ENCODE measurements at regions not wholly inside any gene's neighbourhood (a gene's known extent, or its start where the extent isn't known, plus 50 kb on each side); places are given as distances from the start of the nearest gene placed in this dataset.

GRCh38 chr11:22065472-22065871 is 127.4 kb upstream of the ANO5 start:
- Histone ChIP-seq H3K4me3 (no peak overlapping the region), H3K27ac (no peak overlapping the region), H3K9me3 (peaks cover 35% of the 10 kb centered on the region), H4K20me1 (no peaks in the 10 kb centered on the region), H3K27me3 (no peaks in the 10 kb centered on the region), H3K4me1 (no peaks in the 10 kb centered on the region), H3K9ac (no peak overlapping the region), H3K36me3 (no peaks in the 10 kb centered on the region), H3K4me2 (no peak overlapping the region)
- no peak for TF ChIP-seq Cebpa-rat (IDR thresholded peaks at IDR 0.05)

- Histone ChIP-seq H3K9me3 (peaks cover 29% of the 10 kb centered on the region), H3K4me3 (no peak overlapping the region), H4K20me1 (no peaks in the 10 kb centered on the region), H3K9ac (no peak overlapping the region), H3K4me2 (no peak overlapping the region), H3K36me3 (no peaks in the 10 kb centered on the region), H3K27me3 (no peaks in the 10 kb centered on the region), H3K4me1 (no peaks in the 10 kb centered on the region), H3K27ac (no peak overlapping the region)
- no peak for TF ChIP-seq Cebpa-rat (IDR thresholded peaks at IDR 0.05)
Measured at GRCh38 chr11:22069844-22070243, 123.0 kb upstream of the ANO5 start.

- no peaks in the 10 kb centered on the region for H3K9me3 ChIP-seq
- no peaks in the 10 kb centered on the region for H4K20me1 ChIP-seq
- H3K4me1 ChIP-seq = no peaks in the 10 kb centered on the region
- no peak overlapping the region for H3K27ac ChIP-seq
- TF ChIP-seq Cebpa-rat (IDR thresholded peaks at IDR 0.05) = no peak
- H3K9ac ChIP-seq = no peak overlapping the region
- H3K27me3 ChIP-seq = no peaks in the 10 kb centered on the region
- H3K4me3 ChIP-seq = no peak overlapping the region
- H3K4me2 ChIP-seq = no peak overlapping the region
- H3K36me3 ChIP-seq = no peaks in the 10 kb centered on the region
Measured at GRCh38 chr11:22076271-22076930, 116.5 kb upstream of the ANO5 start.

DNA sequence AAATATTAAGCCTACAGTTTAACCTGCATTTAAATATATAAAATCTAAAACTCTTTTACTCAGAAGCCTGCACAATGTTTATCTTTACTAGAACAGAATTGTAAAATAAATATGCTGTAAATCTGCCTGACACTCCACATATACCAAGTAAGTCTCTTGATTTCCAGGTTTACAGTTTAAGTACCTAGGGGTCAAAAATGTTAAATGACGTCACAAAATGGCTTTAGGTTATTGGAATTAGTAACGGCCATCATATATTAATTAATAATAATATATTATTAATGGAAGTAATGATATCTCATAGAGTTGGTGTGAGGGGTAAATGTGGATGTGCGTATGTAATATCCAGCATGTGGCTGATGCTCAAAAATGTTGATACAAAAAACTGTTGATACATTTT is 114.8 kb upstream of the ANO5 start:
- Histone ChIP-seq H3K9ac (no peak overlapping the region), H3K27me3 (no peaks in the 10 kb centered on the region)

DNA sequence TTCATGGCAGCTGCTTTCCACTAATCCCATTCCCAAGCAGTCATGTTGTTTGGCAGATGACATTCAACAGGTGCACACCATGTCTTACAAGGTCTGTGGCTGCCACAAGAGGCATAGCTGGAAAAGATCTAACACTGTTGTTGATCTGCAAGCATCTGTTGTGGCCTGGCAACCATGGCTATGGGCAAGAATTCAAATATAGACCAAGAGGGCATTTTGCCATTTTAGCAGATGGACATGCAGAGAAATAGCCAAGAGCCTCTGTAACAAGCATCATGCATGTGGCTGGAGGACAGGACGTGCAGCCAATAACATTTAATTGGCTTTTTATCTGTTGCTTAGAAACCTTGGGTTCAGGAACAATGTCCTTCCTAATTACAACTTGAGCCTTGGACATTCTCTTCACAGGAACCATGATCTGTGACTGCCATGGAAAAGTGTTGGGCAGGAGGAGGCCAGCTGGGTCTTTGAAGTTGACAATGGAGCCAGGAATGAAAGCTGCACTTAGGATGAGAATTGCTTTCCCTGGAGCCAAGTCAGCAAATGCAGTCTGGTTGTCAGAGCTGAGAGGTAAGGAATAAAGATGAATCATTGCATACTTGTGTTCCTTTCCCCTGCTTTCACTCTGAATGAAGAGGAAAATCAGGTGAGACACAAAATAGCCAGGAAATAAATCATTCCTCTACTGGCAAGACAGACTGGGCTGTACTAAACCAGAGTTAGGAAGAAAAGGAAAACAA is 113.6 kb upstream of the ANO5 start:
- Histone ChIP-seq H3K9ac (no peak overlapping the region), H3K4me2 (no peak overlapping the region), H3K27ac (no peak overlapping the region), H3K36me3 (no peaks in the 10 kb centered on the region), H3K4me1 (peaks cover 21% of the 10 kb centered on the region), H3K4me3 (no peak overlapping the region), H3K9me3 (peaks cover 8% of the 10 kb centered on the region; the same call in 1 of the 2 replicates), H4K20me1 (no peaks in the 10 kb centered on the region), H3K27me3 (no peaks in the 10 kb centered on the region)
- TF ChIP-seq Cebpa-rat (IDR thresholded peaks at IDR 0.05) = no peak

More for the DNA sequence above, 114.8 kb upstream of the ANO5 start:
- peaks cover 8% of the 10 kb centered on the region; the same call in 1 of the 2 replicates for H3K9me3 ChIP-seq
- no peak for TF ChIP-seq Cebpa-rat (IDR thresholded peaks at IDR 0.05)
- no peak overlapping the region for H3K4me2 ChIP-seq
- no peaks in the 10 kb centered on the region for H4K20me1 ChIP-seq
- H3K36me3 ChIP-seq = no peaks in the 10 kb centered on the region
- no peak overlapping the region for H3K4me3 ChIP-seq
- H3K4me1 ChIP-seq = peaks cover 10% of the 10 kb centered on the region
- no peak overlapping the region for H3K27ac ChIP-seq

DNA sequence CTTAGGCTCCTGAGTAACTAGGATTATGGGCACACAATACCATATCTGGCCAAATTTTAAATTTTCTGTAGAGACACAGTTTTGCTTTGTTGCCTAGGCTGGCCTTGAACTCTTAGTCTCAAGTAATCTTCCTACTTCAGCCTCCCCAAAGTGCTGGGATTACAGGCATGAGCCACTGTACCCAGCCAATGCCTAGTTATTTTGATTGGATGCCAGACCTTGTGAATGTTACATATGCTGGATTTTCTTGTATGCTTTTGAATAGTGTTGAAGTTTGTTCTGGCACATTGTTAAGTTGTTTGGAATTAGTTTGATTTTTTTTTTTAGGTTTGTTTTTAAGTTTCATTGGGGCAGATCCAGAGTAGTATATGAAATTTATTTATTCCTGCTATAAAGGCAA is 110.7 kb upstream of the ANO5 start:
- H3K27me3 ChIP-seq = no peaks in the 10 kb centered on the region
- no peaks in the 10 kb centered on the region for H3K36me3 ChIP-seq
- H3K4me2 ChIP-seq = peak overlapping the region; percentile 42
- H3K9me3 ChIP-seq = peaks cover 9% of the 10 kb centered on the region; the same call in 1 of the 2 replicates
- no peak for TF ChIP-seq Cebpa-rat (IDR thresholded peaks at IDR 0.05)
- H3K9ac ChIP-seq = no peak overlapping the region
- H3K4me3 ChIP-seq = no peak overlapping the region
- no peaks in the 10 kb centered on the region for H4K20me1 ChIP-seq
- no peak overlapping the region; the same call in 1 of the 2 replicates for H3K27ac ChIP-seq
- peaks cover 46% of the 10 kb centered on the region for H3K4me1 ChIP-seq

- TF ChIP-seq Cebpa-rat (IDR thresholded peaks at IDR 0.05) = no peak
- H3K9ac ChIP-seq = no peak overlapping the region
- no peaks in the 10 kb centered on the region for H3K36me3 ChIP-seq
- H3K27ac ChIP-seq = no peak overlapping the region; the same call in 1 of the 2 replicates
- peak overlapping the region; percentile 42 for H3K4me2 ChIP-seq
- peaks cover 46% of the 10 kb centered on the region for H3K4me1 ChIP-seq
- H3K27me3 ChIP-seq = no peaks in the 10 kb centered on the region
- peaks cover 15% of the 10 kb centered on the region for H3K9me3 ChIP-seq
- H4K20me1 ChIP-seq = no peaks in the 10 kb centered on the region
- no peak overlapping the region for H3K4me3 ChIP-seq
Measured at GRCh38 chr11:22082788-22083187, 110.1 kb upstream of the ANO5 start.

GRCh38 chr11:22084056-22084455 is 108.8 kb upstream of the ANO5 start:
- H3K4me2 ChIP-seq = peak overlapping the region; percentile 72
- peak overlapping the region; percentile 80 for H3K27ac ChIP-seq
- H3K4me3 ChIP-seq = peak overlapping the region; percentile 20; the same call in 1 of the 2 replicates
- H4K20me1 ChIP-seq = no peaks in the 10 kb centered on the region
- H3K9me3 ChIP-seq = peaks cover 26% of the 10 kb centered on the region
- peak overlapping the region; percentile 49; the same call in 1 of the 2 replicates for H3K9ac ChIP-seq
- H3K36me3 ChIP-seq = no peaks in the 10 kb centered on the region
- no peak for TF ChIP-seq Cebpa-rat (IDR thresholded peaks at IDR 0.05)
- H3K4me1 ChIP-seq = peaks cover 46% of the 10 kb centered on the region
- no peaks in the 10 kb centered on the region for H3K27me3 ChIP-seq

DNA sequence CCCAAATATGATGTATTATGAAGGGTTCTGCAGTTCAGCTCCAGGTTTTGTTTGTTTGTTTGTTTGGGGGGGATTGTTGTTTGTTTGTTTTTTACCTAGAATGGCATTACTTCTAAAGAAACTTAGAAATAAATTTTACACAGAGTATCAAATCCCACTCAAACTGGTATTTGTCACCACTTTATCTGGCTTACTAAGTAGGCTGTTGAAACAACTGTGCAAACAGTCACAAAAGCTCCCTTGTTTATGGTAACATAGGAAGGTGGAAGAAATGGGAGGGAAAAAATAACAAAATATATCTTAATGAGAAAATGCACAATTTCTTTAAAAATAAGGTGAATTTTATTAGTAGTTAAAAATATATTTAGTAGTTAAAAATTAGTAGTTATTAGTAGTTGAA is 108.3 kb upstream of the ANO5 start:
- H3K27me3 ChIP-seq = no peaks in the 10 kb centered on the region
- H4K20me1 ChIP-seq = no peaks in the 10 kb centered on the region
- no peaks in the 10 kb centered on the region for H3K36me3 ChIP-seq
- peaks cover 46% of the 10 kb centered on the region for H3K4me1 ChIP-seq
- H3K27ac ChIP-seq = peak overlapping the region; percentile 80; the same call in 1 of the 2 replicates
- H3K4me3 ChIP-seq = peak overlapping the region; percentile 20; the same call in 1 of the 2 replicates
- no peak for TF ChIP-seq Cebpa-rat (IDR thresholded peaks at IDR 0.05)
- H3K9me3 ChIP-seq = peaks cover 27% of the 10 kb centered on the region
- H3K4me2 ChIP-seq = peak overlapping the region; percentile 72
- H3K9ac ChIP-seq = peak overlapping the region; percentile 49; the same call in 1 of the 2 replicates

DNA sequence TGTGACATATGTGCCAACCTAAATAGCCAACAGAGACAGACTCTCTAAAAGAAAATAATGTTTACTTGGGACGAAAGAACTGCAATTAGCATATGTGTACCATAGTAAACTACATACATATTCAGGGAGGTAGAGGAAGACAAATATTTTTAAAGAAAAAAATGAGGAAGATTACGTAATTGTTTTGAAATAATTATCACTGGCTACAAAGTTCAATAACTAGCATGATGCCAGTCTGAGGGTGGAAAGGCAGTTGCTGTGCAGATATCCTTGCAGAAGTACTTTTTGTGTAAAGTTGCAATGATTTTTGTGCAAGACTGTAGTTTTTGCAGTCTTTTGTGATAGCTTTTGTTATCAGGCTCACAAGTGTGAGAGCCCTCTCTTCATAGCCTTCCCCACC is 103.3 kb upstream of the ANO5 start:
- Histone ChIP-seq H3K4me3 (no peak overlapping the region), H3K36me3 (no peaks in the 10 kb centered on the region), H3K27ac (no peak overlapping the region), H3K9ac (no peak overlapping the region), H3K9me3 (peaks cover 57% of the 10 kb centered on the region), H3K4me2 (no peak overlapping the region), H4K20me1 (no peaks in the 10 kb centered on the region), H3K4me1 (peaks cover 40% of the 10 kb centered on the region), H3K27me3 (no peaks in the 10 kb centered on the region)
- peak; percentile 20; the same call in 1 of the 2 replicates for TF ChIP-seq Cebpa-rat (IDR thresholded peaks at IDR 0.05)

All from BLaER1 (cell line).